Astrocyte (in vitro differentiated cells and primary cell): ENCODE measurements at regions not wholly inside any gene's neighbourhood (a gene's known extent, or its start where the extent isn't known, plus 50 kb on each side); places are given as distances from the start of the nearest gene placed in this dataset.

Experiments used
- EZH2 ChIP-seq: IDR thresholded peaks from 2 replicates; pipeline ENCODE4 v1.6.1; 2012; ENCODE audit warnings: mild to moderate bottlenecking, low read length, inconsistent platforms; ENCODE audit not compliant: insufficient read depth
- TF ChIP-seq, protein P1 (sequence below): IDR thresholded peaks from 2 replicates; pipeline ENCODE4 v1.5.1; 2011; ENCODE audit warnings: low read depth, mild to moderate bottlenecking, inconsistent platforms, low read length, moderate library complexity; ENCODE audit not compliant: insufficient read depth

- TF ChIP-seq, protein P1, sequence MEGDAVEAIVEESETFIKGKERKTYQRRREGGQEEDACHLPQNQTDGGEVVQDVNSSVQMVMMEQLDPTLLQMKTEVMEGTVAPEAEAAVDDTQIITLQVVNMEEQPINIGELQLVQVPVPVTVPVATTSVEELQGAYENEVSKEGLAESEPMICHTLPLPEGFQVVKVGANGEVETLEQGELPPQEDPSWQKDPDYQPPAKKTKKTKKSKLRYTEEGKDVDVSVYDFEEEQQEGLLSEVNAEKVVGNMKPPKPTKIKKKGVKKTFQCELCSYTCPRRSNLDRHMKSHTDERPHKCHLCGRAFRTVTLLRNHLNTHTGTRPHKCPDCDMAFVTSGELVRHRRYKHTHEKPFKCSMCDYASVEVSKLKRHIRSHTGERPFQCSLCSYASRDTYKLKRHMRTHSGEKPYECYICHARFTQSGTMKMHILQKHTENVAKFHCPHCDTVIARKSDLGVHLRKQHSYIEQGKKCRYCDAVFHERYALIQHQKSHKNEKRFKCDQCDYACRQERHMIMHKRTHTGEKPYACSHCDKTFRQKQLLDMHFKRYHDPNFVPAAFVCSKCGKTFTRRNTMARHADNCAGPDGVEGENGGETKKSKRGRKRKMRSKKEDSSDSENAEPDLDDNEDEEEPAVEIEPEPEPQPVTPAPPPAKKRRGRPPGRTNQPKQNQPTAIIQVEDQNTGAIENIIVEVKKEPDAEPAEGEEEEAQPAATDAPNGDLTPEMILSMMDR: no peak
- no peak for TF ChIP-seq EZH2
Observed at GRCh38 chr1:80751204-80751603, 1049.5 kb upstream of the ADGRL2 start.
